Gastrocnemius medialis (tissue), 4 donors: ENCODE measurements at regions not wholly inside any gene's neighbourhood (a gene's known extent, or its start where the extent isn't known, plus 50 kb on each side); places are given as distances from the start of the nearest gene placed in this dataset.

Experiments used
- POLR2A ChIP-seq, 2 donors: fragments of 450-650 bp; IDR thresholded peaks; one replicate each; pipeline ENCODE4 v1.6.1; 2017; ENCODE audit warnings: antibody characterized with exemption in 2 of 2, mild to moderate bottlenecking in 2 of 2, moderate library complexity in 2 of 2
- TF ChIP-seq, protein P1 (sequence below), 5 experiments: fragments of 450-650 bp in 3 of 5; fragments of 200-600 bp in 2 of 5; sonication (generic) in 2 of 5; IDR thresholded peaks in 4 of 5; conservative IDR thresholded peaks in 1 of 5; 1 replicate in 4 of 5; 2 replicates in 1 of 5; pipeline ENCODE4 v1.5.1; 2016 to 2019; ENCODE audit warnings: antibody characterized with exemption in 5 of 5, mild to moderate bottlenecking in 3 of 5, moderate library complexity in 3 of 5

DNA sequence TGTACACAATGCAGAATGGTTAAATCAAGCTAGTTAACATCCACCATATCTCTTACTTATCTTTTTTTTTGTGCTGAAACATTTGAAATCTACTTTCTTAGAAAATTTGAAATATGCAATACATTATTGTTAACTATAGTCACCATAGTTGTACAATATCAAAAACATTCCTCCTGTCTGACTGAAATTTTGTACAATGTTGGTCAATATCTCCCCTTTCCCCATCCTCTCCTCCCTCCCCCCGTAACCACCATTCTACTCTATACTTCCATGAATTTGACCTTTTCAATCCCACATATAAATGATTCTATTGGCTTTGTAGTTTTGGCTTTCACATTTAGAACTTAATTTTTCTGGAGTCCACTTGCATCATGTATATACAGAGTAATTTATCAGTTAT lies 63.5 kb upstream of the DCD start:
- TF ChIP-seq, protein P1, sequence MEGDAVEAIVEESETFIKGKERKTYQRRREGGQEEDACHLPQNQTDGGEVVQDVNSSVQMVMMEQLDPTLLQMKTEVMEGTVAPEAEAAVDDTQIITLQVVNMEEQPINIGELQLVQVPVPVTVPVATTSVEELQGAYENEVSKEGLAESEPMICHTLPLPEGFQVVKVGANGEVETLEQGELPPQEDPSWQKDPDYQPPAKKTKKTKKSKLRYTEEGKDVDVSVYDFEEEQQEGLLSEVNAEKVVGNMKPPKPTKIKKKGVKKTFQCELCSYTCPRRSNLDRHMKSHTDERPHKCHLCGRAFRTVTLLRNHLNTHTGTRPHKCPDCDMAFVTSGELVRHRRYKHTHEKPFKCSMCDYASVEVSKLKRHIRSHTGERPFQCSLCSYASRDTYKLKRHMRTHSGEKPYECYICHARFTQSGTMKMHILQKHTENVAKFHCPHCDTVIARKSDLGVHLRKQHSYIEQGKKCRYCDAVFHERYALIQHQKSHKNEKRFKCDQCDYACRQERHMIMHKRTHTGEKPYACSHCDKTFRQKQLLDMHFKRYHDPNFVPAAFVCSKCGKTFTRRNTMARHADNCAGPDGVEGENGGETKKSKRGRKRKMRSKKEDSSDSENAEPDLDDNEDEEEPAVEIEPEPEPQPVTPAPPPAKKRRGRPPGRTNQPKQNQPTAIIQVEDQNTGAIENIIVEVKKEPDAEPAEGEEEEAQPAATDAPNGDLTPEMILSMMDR (IDR thresholded peaks at IDR 0.05 in 4 of 5, conservative IDR thresholded peaks at IDR 0.05 in 1 of 5): no peak
- TF ChIP-seq POLR2A (IDR thresholded peaks at IDR 0.05): no peak
